Activated CD4-positive, alpha-beta memory T cell treated with anti-CD3 and anti-CD28 coated beads for 36 hours (primary cell): ENCODE measurements at regions not wholly inside any gene's neighbourhood (a gene's known extent, or its start where the extent isn't known, plus 50 kb on each side); places are given as distances from the start of the nearest gene placed in this dataset.

Experiments
- CTCF ChIA-PET: fragments of 350-600 bp; sonication (Branson Sonifier 250); formaldehyde crosslinking; loops from one replicate; lab custom pipeline; 2021; ENCODE audit warnings: antibody characterized with exemption, inconsistent platforms; lab: Charles Lee
- POLR2A ChIA-PET: fragments of 350-600 bp; sonication (Branson Sonifier 250); formaldehyde crosslinking; loops from one replicate; lab custom pipeline; 2021; ENCODE audit warnings: antibody characterized with exemption; lab: Charles Lee
- DNase-seq: peaks from one replicate; pipeline ENCODE4 v3.0.0-alpha.2; 2020
- H3K27ac Mint-ChIP-seq: one replicate; pipeline ENCODE4 v1.8.0; 2021; ENCODE audit warnings: mixed read lengths
- H3K27me3 Mint-ChIP-seq: one replicate; pipeline ENCODE4 v1.8.0; 2021; ENCODE audit warnings: mixed read lengths
- H3K36me3 Mint-ChIP-seq: one replicate; pipeline ENCODE4 v1.8.0; 2021; ENCODE audit warnings: mixed read lengths
- H3K4me1 Mint-ChIP-seq: one replicate; pipeline ENCODE4 v1.8.0; 2021; ENCODE audit warnings: low read depth, mixed read lengths
- H3K4me3 Mint-ChIP-seq: one replicate; pipeline ENCODE4 v1.8.0; 2021; ENCODE audit warnings: mild to moderate bottlenecking, mixed read lengths
- H3K9me3 Mint-ChIP-seq: one replicate; pipeline ENCODE4 v1.8.0; 2021; ENCODE audit warnings: mixed read lengths
- intact Hi-C: fragments of 100-400 bp; cut with micrococcal nuclease; formaldehyde crosslinking; loops from one replicate; pipeline ENCODE4 v1.15.1; 2023

DNA sequence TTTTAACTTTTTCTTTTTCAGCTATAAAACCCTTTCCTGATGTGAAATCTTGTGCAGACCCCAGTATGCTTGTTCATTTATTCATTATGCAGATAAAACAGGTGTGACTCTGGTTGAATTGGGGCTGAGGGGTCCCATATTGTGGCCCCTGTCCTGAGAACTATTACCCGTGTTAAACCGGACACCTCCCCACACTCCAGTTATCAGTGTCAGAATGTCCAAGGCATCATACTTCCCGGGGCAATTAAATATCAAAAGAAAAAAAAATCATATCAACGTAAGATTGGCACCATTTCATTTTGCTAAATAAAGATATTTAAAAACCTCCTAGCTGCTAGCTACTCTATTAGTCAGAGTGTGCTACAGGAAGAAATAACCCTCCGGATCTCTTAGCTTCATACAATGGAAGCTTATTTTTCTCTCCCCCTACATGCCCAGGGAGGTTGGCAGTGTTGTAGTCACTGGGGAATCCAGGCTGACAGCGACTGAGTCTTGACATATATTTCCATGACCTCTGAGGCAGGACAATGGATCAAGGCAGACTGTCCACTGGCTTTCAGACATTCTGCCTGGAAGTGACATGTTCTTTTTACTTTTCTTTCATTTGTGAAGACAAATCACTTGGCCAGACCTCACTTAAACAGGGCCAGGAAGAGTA, 170.0 kb downstream of the SEC61B start:
- no peaks in the 10 kb centered on the region for H3K9me3 Mint-ChIP-seq
- no peaks in the 10 kb centered on the region for H3K36me3 Mint-ChIP-seq
- CTCF ChIA-PET = no interaction called here
- H3K4me1 Mint-ChIP-seq = no peaks in the 10 kb centered on the region
- POLR2A ChIA-PET = no interaction called here
- intact Hi-C loops = no loop called here
- no peak overlapping the region for H3K4me3 Mint-ChIP-seq
- DNase-seq = no peak
- no peak overlapping the region for H3K27ac Mint-ChIP-seq
- H3K27me3 Mint-ChIP-seq = no peaks in the 10 kb centered on the region

DNA sequence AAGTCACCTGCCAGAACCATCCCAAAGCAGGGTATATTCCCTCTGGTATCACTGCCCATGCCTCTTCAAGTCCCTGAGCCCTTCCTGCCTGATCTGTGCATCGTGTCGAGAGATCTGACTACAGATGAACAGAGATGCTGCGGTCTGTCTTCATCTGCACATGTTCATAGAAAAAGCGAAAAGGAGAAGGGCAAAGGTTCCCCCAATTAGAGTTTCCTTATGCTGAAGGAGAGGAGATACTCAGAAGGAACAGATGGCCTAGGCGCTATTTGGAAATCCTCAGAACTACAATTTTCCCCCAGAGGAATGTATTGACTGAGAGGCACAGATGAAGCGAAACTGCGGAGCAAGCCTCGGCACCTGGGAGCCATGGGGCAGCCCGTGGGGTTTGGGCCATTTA, 170.9 kb downstream of the SEC61B start:
- Mint-ChIP-seq H3K4me3 (no peak overlapping the region), H3K4me1 (no peaks in the 10 kb centered on the region), H3K27ac (no peak overlapping the region), H3K36me3 (no peaks in the 10 kb centered on the region), H3K9me3 (no peaks in the 10 kb centered on the region), H3K27me3 (no peaks in the 10 kb centered on the region)
- POLR2A ChIA-PET = no interaction called here
- CTCF ChIA-PET = no interaction called here
- intact Hi-C loops = no loop called here
- DNase-seq = no peak

DNA sequence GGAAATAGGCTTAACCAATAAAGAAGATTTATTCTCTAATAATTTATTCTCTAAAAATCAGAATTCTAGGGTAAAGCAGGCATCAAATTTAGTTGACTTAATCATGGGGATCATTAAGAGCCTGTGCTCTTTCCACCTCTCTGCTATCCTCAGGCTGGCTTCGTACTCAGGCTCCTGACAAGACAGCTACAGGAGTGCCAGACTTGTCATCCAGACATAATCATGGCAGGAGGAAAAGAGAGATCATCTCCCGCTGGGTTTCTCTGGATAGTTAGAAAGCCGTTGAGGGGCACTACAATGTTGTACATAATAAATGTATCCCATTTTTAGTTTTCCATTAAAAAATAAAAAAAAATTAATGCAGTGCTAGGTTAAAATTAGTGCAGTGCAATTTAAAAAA, 171.9 kb downstream of the SEC61B start:
- Mint-ChIP-seq H3K27ac (no peak overlapping the region), H3K9me3 (no peaks in the 10 kb centered on the region), H3K4me3 (no peak overlapping the region), H3K27me3 (no peaks in the 10 kb centered on the region), H3K4me1 (no peaks in the 10 kb centered on the region), H3K36me3 (no peaks in the 10 kb centered on the region)
- intact Hi-C loops = no loop called here
- CTCF ChIA-PET = no interaction called here
- no peak for DNase-seq
- POLR2A ChIA-PET = no interaction called here

DNA sequence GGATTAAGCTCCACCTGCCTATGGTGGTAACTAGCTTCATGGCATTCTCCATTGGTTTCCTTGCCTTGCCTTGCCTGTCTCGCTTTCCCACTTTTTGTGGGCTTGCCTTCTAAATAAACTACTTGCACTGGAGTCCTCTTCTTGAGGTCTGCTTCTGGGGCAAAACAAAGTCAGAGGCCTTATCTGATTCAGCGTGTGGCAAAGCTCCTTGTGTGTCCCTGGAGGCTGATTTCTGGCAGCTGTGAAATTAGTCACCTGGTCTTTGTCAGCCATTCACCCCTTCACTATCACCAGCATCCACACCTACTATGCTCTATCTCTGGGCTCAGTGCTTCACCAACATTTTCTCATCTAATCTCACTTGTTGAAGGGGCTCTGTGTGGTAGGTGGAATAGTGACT, 176.2 kb downstream of the SEC61B start:
- intact Hi-C loops = no loop called here
- CTCF ChIA-PET = no interaction called here
- POLR2A ChIA-PET = no interaction called here

DNA sequence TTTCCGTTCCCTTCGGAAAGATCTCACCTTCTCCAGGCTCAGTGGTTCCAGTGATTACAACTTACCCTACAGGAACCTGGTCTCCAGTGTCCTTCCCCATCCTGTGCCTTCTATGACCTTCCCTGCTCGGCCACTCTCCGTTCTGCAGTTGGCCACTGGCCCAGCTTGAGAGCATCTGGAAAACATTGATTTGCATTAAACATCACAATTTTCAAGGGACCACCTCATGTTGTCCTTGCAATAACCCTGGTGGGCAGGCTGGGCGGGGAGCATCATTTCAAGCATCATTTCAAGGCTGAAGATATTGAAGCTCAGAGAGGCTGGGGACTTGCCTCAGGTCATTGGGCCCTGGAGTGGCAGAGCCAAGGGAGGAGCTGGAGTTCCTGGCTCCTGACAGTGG, 177.4 kb downstream of the SEC61B start:
- DNase-seq = no peak
- H3K4me3 Mint-ChIP-seq = no peak overlapping the region
- CTCF ChIA-PET = no interaction called here
- H3K27me3 Mint-ChIP-seq = peaks cover 1% of the 10 kb centered on the region
- no peaks in the 10 kb centered on the region for H3K36me3 Mint-ChIP-seq
- POLR2A ChIA-PET = no interaction called here
- H3K27ac Mint-ChIP-seq = no peak overlapping the region
- intact Hi-C loops = no loop called here
- H3K4me1 Mint-ChIP-seq = no peaks in the 10 kb centered on the region
- no peaks in the 10 kb centered on the region for H3K9me3 Mint-ChIP-seq

More for the DNA sequence above, 176.2 kb downstream of the SEC61B start:
- Mint-ChIP-seq H3K4me3 (no peak overlapping the region), H3K4me1 (no peaks in the 10 kb centered on the region), H3K36me3 (no peaks in the 10 kb centered on the region), H3K27ac (no peak overlapping the region), H3K9me3 (no peaks in the 10 kb centered on the region), H3K27me3 (peaks cover 1% of the 10 kb centered on the region)
- no peak for DNase-seq

DNA sequence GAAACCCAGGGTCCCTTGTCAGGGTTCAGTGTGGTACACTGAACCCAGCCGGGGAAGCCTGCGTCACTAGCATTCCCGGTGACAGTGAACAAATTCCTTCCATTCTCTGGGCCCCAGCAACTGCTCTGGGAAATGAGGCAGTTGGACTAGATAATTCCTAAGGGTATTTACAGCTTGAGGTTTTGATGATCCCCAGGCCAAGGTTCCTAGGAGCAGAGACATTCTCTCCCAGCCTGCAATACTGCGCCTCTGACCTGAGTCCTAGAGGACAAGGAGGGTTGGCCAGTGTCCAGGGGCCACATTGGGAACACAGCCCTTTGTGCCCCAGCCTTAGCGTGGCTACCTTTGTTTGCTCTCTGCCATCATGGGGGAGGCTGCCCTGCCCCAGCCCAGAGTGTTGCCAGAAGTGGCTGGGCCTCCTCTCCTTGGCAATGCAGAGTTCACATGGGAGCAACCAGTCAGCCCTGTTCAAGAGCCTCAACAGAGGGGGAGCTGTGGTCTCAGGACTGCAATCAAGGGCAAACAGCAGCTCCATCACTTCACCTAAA, 178.2 kb downstream of the SEC61B start:
- ChIA-PET CTCF (no interaction called here), POLR2A (no interaction called here)
- DNase-seq = no peak
- Mint-ChIP-seq H3K4me3 (no peak overlapping the region), H3K27me3 (peaks cover 1% of the 10 kb centered on the region), H3K9me3 (no peaks in the 10 kb centered on the region), H3K27ac (no peak overlapping the region), H3K36me3 (no peaks in the 10 kb centered on the region), H3K4me1 (no peaks in the 10 kb centered on the region)
- intact Hi-C loops = no loop called here

DNA sequence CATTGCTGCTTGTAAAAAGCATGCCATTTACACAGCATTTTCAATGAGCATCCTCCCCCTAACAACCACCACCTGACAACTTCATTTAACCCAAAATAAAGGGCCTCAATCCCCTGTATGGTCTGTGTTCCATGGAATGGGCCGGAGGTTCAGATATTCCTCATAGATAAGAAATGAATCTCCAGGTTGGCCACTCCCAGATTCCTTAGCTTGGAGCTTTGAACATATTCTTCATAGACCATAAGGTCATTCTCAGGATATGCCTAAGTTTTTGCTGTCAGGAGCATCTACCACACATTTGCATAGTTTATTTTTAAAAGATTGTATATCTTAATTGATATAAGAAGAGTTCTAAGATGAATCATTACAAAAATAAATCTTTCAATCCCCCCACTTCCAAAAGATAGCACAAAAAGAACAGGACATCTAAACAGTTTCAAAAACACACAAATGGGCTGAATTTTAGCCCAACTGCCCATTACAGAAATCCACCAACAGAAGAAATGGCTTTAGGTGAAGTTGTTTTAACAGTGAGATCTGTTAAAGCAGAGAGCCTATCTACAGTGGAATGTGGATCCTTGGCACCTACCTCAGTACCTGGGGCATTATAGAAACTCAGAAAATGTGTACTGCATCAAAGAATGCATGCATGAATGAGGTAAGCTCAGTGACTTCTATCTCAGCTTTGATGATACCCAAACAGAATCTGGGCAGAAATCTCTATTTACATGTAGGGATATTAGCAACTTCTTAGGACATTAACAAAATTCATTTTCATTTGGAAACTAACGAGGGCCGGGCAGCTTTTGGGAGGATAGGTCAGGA, 179.8 kb downstream of the SEC61B start:
- intact Hi-C loops = no loop called here
- Mint-ChIP-seq H3K4me1 (no peaks in the 10 kb centered on the region), H3K27ac (no peak overlapping the region), H3K9me3 (no peaks in the 10 kb centered on the region), H3K27me3 (peaks cover 1% of the 10 kb centered on the region), H3K36me3 (no peaks in the 10 kb centered on the region), H3K4me3 (no peak overlapping the region)
- DNase-seq = no peak
- ChIA-PET POLR2A (no interaction called here), CTCF (no interaction called here)

DNA sequence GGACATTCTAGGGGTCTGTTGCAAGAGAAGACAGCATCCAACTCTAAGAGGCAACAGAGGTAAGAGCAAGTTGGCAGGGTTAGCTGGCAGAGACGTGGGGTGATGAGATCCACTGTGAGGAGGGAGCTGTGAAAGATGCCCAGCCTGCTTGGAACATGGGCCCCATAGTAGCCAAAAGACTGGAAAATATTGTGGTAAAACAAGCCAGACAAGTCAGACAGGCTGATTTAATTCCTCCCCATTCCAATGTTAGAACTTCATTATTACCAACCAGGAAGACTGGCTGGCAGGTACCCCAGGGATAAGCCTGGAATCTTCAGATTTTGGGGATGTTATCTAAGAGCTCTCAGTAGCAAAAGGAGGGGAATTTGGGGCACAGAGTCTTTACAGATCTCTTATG, 181.3 kb downstream of the SEC61B start:
- Mint-ChIP-seq H3K4me1 (no peaks in the 10 kb centered on the region), H3K9me3 (no peaks in the 10 kb centered on the region), H3K4me3 (no peak overlapping the region), H3K36me3 (no peaks in the 10 kb centered on the region), H3K27ac (no peak overlapping the region), H3K27me3 (peaks cover 1% of the 10 kb centered on the region)
- ChIA-PET CTCF (no interaction called here), POLR2A (no interaction called here)
- intact Hi-C loops = no loop called here
- DNase-seq = no peak

DNA sequence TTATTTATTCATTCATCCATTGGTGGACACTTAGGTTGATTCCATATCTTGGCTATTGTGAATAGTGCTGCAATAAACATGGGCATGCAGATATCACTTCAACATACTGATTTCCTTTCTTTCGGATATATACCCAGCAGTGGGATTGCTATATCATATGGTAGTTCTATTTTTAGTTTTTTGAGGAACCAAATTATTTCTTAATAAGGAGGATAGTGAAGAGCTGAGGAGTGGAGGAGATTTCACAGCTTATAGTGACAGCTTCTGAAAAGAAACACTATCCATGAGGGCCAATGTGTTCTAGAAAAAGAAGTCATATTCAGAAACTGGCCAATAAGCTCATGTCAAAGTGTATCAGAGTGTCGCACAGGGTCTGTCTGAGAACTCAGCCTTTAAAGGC, 183.3 kb downstream of the SEC61B start:
- peaks cover 1% of the 10 kb centered on the region for H3K27me3 Mint-ChIP-seq
- H3K4me1 Mint-ChIP-seq = no peaks in the 10 kb centered on the region
- no peak overlapping the region for H3K27ac Mint-ChIP-seq
- POLR2A ChIA-PET = no interaction called here
- intact Hi-C loops = no loop called here
- CTCF ChIA-PET = no interaction called here
- no peak for DNase-seq
- no peak overlapping the region for H3K4me3 Mint-ChIP-seq
- H3K9me3 Mint-ChIP-seq = no peaks in the 10 kb centered on the region
- H3K36me3 Mint-ChIP-seq = no peaks in the 10 kb centered on the region

DNA sequence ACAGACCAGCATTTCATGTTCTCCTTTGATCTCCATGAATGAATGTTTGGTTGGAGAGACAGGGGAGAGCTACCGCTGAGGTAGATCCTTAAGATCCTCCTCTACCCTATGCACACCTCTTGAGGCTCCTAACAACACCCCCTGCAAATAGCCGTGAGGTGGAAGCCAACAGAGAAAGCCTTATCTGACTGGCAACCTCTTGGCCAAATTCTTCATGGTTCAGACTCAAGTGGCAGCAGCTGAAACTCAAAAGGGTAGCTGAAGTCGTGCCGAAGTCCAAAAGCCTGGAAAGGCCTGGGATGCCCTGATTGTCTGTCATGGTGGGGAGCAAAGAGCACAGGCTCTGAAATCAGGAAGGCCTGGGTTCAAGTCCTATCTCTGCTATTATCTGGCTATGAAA, 184.9 kb downstream of the SEC61B start:
- DNase-seq = no peak
- CTCF ChIA-PET = no interaction called here
- Mint-ChIP-seq H3K4me3 (no peak overlapping the region), H3K9me3 (no peaks in the 10 kb centered on the region), H3K4me1 (no peaks in the 10 kb centered on the region), H3K36me3 (no peaks in the 10 kb centered on the region), H3K27ac (no peak overlapping the region), H3K27me3 (no peaks in the 10 kb centered on the region)
- POLR2A ChIA-PET = no interaction called here
- intact Hi-C loops = no loop called here

DNA sequence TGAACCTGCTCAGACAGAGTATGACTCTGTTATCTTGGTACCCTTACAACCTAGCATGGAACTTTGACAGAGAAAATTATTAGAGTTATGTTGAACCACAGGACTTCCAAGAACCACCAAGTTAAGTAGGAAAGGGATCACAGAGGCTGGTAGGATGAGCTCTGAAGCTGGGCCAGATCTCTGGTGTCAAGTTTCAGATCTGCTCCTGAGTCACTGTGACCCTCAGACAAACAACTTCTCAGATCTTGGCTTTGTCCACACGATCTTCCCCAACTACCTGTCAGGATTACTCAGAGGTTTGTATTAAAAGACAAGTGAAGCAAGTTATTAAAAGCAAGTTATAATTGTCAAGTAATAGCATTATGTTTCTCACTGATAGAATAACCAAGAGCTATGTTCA, 189.0 kb downstream of the SEC61B start:
- H3K4me1 Mint-ChIP-seq = no peaks in the 10 kb centered on the region
- no peaks in the 10 kb centered on the region for H3K9me3 Mint-ChIP-seq
- H3K27ac Mint-ChIP-seq = no peak overlapping the region
- peaks cover 1% of the 10 kb centered on the region for H3K27me3 Mint-ChIP-seq
- ChIA-PET CTCF (no interaction called here), POLR2A (no interaction called here)
- intact Hi-C loops = no loop called here
- H3K4me3 Mint-ChIP-seq = no peak overlapping the region
- DNase-seq = no peak
- no peaks in the 10 kb centered on the region for H3K36me3 Mint-ChIP-seq

DNA sequence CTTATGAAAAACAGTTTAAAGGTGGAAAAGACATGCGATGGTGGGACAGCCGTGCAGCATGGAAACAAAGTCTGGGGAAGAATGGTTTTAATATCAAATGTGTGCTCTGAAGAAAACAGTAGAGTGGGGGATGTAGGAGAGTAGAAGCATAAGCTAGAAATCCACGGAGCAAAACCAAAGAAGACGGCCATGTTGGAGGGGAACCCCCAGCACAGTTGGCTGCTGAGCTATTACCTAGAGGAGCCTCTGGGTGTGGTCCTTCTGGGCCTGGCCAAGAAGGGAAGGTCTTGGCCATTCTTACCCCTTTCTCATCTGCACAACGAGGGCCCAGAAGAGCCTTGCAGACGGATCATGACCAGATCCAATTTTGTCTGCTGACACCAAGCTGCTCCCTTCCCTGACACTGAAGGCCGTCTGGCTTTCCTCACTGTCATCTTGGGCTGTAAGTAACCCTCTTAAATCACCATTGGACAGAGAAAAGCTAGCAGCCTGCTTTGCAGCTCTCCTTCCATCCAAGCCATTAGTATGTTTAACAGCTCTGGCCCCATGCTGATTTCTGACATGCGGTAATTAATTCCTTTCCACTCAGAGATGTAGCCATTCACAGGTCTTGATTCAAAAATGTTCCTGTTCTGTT, 189.5 kb downstream of the SEC61B start:
- ChIA-PET CTCF (no interaction called here), POLR2A (no interaction called here)
- peaks cover 1% of the 10 kb centered on the region for H3K27me3 Mint-ChIP-seq
- no peak overlapping the region for H3K27ac Mint-ChIP-seq
- intact Hi-C loops = no loop called here
- no peak overlapping the region for H3K4me3 Mint-ChIP-seq
- DNase-seq = no peak
- H3K36me3 Mint-ChIP-seq = no peaks in the 10 kb centered on the region
- H3K4me1 Mint-ChIP-seq = no peaks in the 10 kb centered on the region
- H3K9me3 Mint-ChIP-seq = no peaks in the 10 kb centered on the region
